ENCODE measurements at regions not wholly inside any gene's neighbourhood (a gene's known extent, or its start where the extent isn't known, plus 50 kb on each side); places are given as distances from the start of the nearest gene placed in this dataset.

DNA sequence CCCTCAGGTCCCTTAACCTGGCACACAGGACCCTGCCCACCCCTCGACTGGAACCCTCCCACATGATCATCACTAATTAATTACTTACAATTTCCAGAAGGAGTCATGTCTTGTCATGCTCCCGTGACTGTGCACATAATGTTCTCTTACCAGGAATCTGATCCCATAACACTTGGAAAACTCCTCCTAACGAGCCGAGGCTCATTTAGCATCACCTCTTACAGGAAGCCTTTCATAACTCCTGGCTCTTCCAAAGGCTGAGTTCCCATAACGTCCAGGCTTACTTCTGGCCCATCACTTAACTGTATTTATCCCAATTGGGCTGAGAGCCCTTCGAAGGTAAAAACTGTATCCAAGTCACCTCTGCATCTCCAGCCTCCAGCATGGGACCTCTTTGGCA, 147.9 kb upstream of the JUN start:
- Mint-ChIP-seq H3K36me3 (ENCODE audit: low read depth) (no peaks in the 10 kb centered on the region), H3K9me3 (no peaks in the 10 kb centered on the region), H3K27ac (peak overlapping the region; percentile 2), H3K27me3 (peaks cover 7% of the 10 kb centered on the region), H3K4me3 (no peak overlapping the region), H3K4me1 (ENCODE audit: low read depth) (peaks cover 60% of the 10 kb centered on the region)
- intact Hi-C loops (cut with micrococcal nuclease): no loop called here

DNA sequence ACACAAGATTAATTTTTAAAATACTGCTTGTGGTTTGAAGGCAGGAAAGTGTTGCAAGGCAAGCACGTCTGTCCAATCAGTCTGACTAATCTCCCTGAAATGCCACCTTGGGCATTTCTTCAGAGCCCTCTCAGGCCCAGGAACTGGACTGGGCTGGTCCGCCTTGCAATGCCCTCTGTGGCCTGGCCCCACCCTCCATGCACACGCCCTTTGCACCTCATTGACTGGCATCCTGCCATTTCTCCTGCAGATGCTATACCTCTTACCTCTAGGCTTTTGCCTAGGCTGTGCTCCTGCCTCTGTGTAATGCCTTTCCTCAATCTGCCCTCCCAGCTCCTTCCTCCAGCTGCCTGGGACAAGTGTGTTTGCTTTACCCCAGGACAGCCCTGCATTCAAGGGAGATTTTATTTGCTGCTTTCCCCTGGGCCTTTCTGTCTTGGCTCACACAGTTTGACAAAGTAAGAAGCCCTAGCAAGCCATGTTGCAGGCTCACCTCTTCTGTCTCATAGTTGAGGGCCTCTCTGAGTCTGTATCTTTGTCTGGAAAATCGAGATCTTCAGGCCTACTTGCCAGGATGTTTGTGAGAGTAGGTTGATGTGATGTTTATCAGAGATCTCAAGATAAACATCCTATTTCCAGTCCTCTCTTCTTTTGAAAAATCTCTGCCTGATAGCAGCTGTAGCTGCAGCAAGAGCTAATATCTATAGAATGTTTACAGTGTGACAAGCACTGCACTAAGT, 149.2 kb upstream of the JUN start:
- Mint-ChIP-seq H3K4me1 (ENCODE audit: low read depth) (peaks cover 57% of the 10 kb centered on the region), H3K27ac (no peak overlapping the region), H3K27me3 (peaks cover 7% of the 10 kb centered on the region), H3K9me3 (no peaks in the 10 kb centered on the region), H3K36me3 (ENCODE audit: low read depth) (no peaks in the 10 kb centered on the region), H3K4me3 (no peak overlapping the region)
- intact Hi-C loops (cut with micrococcal nuclease): no loop called here

DNA sequence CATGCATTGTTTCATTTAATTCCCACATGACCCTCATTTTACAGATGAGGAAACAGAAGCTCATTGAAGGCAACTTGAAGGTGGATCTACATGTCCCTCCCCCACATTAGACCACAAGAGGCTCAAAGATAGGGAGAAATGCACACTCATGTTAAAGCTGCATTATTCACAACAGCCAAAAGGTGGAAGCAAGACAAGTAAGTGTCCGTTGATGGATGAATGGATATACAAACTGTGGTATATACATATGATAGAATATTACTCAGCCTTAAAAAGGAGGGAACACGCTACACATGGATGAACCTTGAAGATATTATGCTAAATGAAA, 149.7 kb upstream of the JUN start:
- Mint-ChIP-seq H3K27ac (no peak overlapping the region), H3K4me3 (no peak overlapping the region), H3K27me3 (peaks cover 10% of the 10 kb centered on the region), H3K4me1 (ENCODE audit: low read depth) (peaks cover 60% of the 10 kb centered on the region), H3K36me3 (ENCODE audit: low read depth) (no peaks in the 10 kb centered on the region), H3K9me3 (no peaks in the 10 kb centered on the region)
- intact Hi-C loops (cut with micrococcal nuclease): no loop called here

DNA sequence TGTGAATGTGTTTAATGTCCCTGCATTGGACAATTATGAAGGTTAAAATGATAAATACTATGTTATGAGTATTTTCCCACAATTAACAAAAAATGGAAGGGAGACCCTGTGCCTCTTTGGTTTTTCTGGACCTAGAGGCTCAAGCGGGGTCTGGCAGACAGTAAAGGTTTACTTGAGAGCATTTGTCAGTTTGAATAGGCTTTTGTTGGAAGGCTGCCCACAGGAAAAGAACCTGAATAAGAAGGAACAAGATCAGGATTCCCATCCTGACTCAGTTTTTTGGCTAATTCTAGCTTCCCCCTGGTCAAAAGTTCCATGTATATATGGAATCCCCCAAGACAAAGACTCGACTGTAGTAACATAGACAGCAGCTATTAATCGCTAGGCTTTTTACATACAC, 150.9 kb upstream of the JUN start:
- Mint-ChIP-seq H3K4me1 (ENCODE audit: low read depth) (peaks cover 52% of the 10 kb centered on the region), H3K4me3 (no peak overlapping the region), H3K9me3 (no peaks in the 10 kb centered on the region), H3K27ac (no peak overlapping the region), H3K27me3 (peaks cover 7% of the 10 kb centered on the region), H3K36me3 (ENCODE audit: low read depth) (no peaks in the 10 kb centered on the region)
- intact Hi-C loops (cut with micrococcal nuclease): no loop called here

DNA sequence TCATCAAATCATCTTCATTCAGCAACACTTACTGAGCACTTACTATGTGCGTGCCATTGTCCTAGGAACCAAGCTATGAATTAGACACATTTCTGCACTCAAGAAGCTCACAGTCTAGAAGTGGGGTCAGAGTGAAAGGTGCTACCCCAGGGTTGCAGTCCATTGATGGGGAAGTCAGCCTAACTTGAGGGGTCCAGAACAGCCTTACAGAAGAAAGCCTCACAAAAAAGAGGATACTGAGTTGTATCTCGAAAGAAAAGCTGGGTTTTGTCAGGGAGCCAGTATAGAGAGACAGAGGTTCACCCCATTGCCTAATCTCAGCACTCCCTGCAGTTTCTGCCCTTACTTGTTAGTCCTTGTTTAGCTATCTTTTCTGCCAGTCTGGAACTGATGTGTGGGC, 153.1 kb upstream of the JUN start:
- no peak overlapping the region for H3K4me3 Mint-ChIP-seq
- H3K36me3 Mint-ChIP-seq (ENCODE audit: low read depth): no peaks in the 10 kb centered on the region
- peaks cover 47% of the 10 kb centered on the region for H3K4me1 Mint-ChIP-seq (ENCODE audit: low read depth)

DNA sequence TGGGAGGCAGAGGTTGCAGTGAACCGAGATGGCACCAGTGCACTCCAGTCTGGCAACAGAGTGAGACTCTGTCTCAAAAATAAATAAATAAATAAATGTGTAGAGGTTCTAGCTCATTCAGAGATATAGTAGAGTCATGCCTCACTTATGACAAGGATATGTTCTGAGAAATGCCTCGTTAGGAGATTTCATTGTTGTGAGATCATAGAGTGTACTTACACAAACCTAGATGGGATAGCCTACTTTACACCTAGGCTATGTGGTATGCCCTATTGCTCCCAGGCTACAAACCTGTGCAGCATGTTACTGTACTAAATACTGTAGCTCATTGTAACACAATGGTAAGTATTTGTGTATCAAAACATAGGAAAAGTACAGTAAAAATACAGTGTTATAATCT, 155.3 kb upstream of the JUN start:
- Mint-ChIP-seq H3K4me3 (no peak overlapping the region), H3K9me3 (no peaks in the 10 kb centered on the region), H3K4me1 (ENCODE audit: low read depth) (peaks cover 38% of the 10 kb centered on the region)

More for the DNA sequence above, 153.1 kb upstream of the JUN start:
- no peak overlapping the region for H3K27ac Mint-ChIP-seq
- no peaks in the 10 kb centered on the region for H3K9me3 Mint-ChIP-seq
- H3K27me3 Mint-ChIP-seq: peaks cover 13% of the 10 kb centered on the region
- intact Hi-C loops (cut with micrococcal nuclease): no loop called here

DNA sequence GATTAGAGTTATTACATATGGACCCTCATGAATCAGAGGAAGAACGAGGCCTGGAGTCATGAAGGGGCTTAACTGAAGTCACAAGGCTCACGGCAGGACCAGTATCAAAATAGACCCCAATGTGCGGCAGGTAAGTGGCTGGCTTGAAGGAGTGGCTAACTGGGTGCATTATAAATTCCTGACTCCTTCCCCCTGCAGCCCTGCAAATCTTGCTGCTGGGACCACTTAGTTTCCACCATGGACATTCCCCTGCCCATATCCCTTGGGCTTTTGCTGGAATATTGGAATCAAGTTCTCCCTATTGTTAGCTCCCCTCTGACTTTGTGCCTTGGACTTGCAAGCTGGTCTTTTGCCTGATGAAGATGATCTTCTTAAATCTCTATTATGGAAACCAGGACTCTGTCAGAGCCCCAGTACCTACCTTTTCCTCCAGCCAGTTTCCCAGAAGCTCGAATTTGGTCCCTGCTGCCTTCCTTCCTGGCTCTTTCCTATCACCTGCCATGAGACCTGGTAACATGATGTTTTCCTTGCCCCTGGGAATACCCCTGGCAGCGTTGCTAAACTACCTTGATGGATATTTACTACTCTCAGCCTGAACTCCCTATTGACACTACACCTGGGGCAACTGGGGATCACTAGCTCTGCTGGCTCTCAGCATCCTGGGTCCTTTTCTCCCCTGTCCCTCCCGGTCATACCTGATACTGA, 156.0 kb upstream of the JUN start:
- no peaks in the 10 kb centered on the region for H3K36me3 Mint-ChIP-seq (ENCODE audit: low read depth)
- H3K4me1 Mint-ChIP-seq (ENCODE audit: low read depth): peaks cover 45% of the 10 kb centered on the region
- intact Hi-C loops (cut with micrococcal nuclease): no loop called here
- no peak overlapping the region for H3K27ac Mint-ChIP-seq
- H3K4me3 Mint-ChIP-seq: no peak overlapping the region
- H3K27me3 Mint-ChIP-seq: peaks cover 19% of the 10 kb centered on the region
- H3K9me3 Mint-ChIP-seq: no peaks in the 10 kb centered on the region

More for the DNA sequence above, 155.3 kb upstream of the JUN start:
- H3K36me3 Mint-ChIP-seq (ENCODE audit: low read depth): no peaks in the 10 kb centered on the region
- H3K27ac Mint-ChIP-seq: no peak overlapping the region
- intact Hi-C loops (cut with micrococcal nuclease): no loop called here
- H3K27me3 Mint-ChIP-seq: peaks cover 19% of the 10 kb centered on the region

DNA sequence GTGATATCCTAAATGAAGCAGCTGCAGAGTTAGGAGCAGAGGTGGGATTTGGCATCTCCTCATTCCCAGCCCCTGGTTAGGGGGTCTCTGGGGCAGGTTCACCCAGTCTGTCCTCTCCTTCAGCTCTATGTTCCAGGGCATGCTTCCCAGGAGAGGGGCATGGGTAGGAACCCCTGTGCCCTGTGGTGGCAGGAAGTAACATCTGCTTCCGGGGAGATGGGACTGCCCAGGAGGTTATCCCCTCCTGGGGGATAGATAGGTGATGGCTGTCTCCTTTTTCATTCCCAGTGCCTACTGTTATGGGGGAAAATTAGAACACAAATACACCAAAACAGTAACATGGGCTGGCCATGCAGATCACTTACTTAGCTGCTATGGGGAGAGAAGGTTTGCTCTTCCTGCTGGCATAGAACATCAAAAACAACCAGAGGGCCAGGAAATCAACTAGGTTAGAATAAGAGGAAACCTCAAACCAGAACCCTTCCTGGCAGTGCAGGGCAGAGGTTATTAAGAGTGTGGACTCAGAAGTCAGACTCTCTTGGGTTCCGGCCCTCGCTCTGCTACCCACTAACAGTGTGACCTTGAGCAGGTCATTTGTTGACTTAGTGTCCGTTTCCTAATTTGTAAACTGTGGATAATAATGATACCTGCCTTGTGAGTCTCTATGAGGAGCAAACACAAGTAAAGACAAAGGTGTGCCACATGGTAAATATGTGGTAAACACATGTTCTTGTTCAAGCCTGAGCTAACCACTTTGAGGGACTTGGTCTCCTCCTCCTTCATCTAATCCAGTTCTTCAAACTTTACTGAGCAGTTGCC, 157.8 kb upstream of the JUN start:
- peaks cover 8% of the 10 kb centered on the region for H3K9me3 Mint-ChIP-seq
- peaks cover 37% of the 10 kb centered on the region for H3K4me1 Mint-ChIP-seq (ENCODE audit: low read depth)
- intact Hi-C loops (cut with micrococcal nuclease): no loop called here
- no peaks in the 10 kb centered on the region for H3K36me3 Mint-ChIP-seq (ENCODE audit: low read depth)
- H3K27me3 Mint-ChIP-seq: peaks cover 22% of the 10 kb centered on the region
- no peak overlapping the region for H3K27ac Mint-ChIP-seq
- no peak overlapping the region for H3K4me3 Mint-ChIP-seq

DNA sequence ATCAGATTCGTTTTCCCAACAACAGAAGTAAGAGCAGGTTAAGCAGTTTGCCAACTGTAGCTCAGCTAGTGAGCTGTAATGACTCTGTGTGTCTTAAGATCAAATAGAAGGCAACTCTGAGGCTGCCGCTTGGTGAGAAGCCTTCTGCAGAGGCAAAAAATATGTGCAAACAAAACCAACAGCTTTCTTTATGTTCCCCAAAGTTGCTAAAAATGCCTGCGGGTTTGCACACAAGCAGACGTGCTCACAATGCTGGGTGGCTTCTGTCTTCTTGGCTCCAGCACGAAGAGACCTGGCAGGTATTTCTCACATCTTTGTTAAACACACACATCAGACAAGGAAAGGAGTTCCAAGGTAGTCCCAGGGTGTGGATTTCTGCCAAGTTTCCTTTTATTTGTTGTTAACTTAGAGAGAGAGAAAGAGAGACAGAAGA, 158.9 kb upstream of the JUN start:
- intact Hi-C loops (cut with micrococcal nuclease): no loop called here
- Mint-ChIP-seq H3K4me3 (no peak overlapping the region), H3K27ac (no peak overlapping the region), H3K27me3 (peaks cover 22% of the 10 kb centered on the region), H3K4me1 (ENCODE audit: low read depth) (peaks cover 36% of the 10 kb centered on the region), H3K36me3 (ENCODE audit: low read depth) (no peaks in the 10 kb centered on the region), H3K9me3 (peaks cover 8% of the 10 kb centered on the region)

DNA sequence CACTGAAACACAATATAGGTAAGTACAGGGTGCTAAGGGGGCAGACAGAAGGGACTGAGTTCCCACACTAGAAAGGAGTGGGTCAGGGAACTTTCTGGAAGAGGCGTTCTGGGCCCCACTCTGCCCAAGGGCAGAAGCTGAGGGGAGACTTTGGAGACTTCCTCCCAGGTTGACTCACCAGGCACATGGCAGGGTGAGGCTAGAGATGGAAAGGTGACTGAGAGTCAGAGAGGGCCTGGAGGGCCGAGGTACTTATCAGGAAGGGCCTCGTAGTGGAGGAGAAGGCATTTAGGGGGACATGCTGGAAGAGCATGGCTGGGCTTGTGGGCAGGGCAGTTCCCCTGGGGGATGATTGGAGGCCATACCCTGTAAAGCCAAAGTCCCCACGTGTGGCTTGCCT, 159.9 kb upstream of the JUN start:
- Mint-ChIP-seq H3K36me3 (ENCODE audit: low read depth) (no peaks in the 10 kb centered on the region), H3K4me3 (no peak overlapping the region), H3K4me1 (ENCODE audit: low read depth) (peaks cover 39% of the 10 kb centered on the region), H3K27me3 (peaks cover 16% of the 10 kb centered on the region), H3K27ac (peak overlapping the region; percentile 33), H3K9me3 (peaks cover 8% of the 10 kb centered on the region)
- intact Hi-C loops (cut with micrococcal nuclease): no loop called here

DNA sequence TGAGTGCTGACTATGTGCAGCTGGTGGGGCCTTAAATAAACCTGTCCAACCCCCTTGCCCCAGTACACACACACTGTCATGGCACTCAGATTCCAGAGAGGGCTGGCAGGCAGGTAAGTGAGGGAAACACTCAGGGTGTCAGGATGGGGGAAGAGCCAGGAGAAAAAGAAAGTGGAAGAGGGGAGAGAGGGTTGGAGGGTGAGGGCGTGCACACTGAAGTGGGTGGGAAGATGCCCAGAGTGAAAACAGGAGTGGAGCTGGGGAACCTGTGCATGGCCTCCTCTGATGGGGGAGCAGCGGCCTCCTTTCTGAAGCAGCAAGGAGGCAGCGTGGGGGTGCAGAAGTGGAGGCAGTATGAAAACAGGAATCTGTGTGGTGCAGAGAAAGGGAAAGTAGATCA, 160.6 kb upstream of the JUN start:
- Mint-ChIP-seq H3K4me1 (ENCODE audit: low read depth) (peaks cover 45% of the 10 kb centered on the region), H3K36me3 (ENCODE audit: low read depth) (no peaks in the 10 kb centered on the region), H3K4me3 (no peak overlapping the region), H3K27ac (no peak overlapping the region), H3K27me3 (peaks cover 16% of the 10 kb centered on the region), H3K9me3 (peaks cover 8% of the 10 kb centered on the region)
- intact Hi-C loops (cut with micrococcal nuclease): no loop called here

DNA sequence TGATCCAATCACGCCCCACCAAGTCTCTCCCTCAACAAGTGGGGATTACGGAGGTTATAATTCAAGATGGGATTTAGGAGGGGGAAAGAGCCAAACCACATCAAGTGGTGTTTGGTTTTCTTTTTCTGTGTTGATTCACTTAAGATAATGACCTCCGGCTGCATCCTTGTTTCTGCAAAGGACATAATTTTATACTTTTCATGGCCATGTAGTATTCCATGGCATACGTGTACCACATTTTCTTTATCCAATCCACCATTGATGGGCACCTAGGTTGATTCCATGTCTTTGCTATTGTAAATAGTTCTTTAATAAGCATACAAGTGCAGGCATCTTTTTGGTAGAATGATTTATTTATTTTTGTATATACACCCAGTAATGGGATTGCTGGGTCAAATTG, 162.5 kb upstream of the JUN start:
- no peak overlapping the region for H3K27ac Mint-ChIP-seq
- peaks cover 45% of the 10 kb centered on the region for H3K4me1 Mint-ChIP-seq (ENCODE audit: low read depth)
- H3K27me3 Mint-ChIP-seq: peaks cover 9% of the 10 kb centered on the region
- no peak overlapping the region for H3K4me3 Mint-ChIP-seq
- no peaks in the 10 kb centered on the region for H3K36me3 Mint-ChIP-seq (ENCODE audit: low read depth)
- peaks cover 8% of the 10 kb centered on the region for H3K9me3 Mint-ChIP-seq
- intact Hi-C loops (cut with micrococcal nuclease): no loop called here

DNA sequence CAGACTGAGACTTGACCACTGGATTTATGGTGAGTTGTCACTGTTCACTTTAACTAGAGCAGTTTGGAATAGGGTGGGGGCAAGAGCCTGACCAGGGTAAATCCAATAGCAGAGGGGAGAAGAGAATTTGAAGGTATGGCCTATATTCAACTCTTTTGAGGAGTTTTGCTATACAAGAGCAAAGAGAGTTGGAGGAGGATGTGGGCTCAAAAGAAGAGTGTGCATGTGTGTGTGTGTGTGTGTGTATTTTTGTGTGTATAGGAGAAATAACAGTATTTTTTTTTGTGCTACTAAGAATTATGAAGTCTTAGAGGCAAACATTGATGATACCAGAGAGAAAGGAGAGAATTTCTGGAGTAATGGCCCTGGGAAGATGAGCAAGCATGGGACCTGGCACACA, 164.8 kb upstream of the JUN start:
- Mint-ChIP-seq H3K4me1 (ENCODE audit: low read depth) (peaks cover 49% of the 10 kb centered on the region), H3K9me3 (peaks cover 15% of the 10 kb centered on the region), H3K27ac (peak overlapping the region; percentile 72), H3K4me3 (no peak overlapping the region), H3K27me3 (peaks cover 5% of the 10 kb centered on the region), H3K36me3 (ENCODE audit: low read depth) (no peaks in the 10 kb centered on the region)
- intact Hi-C loops (cut with micrococcal nuclease): no loop called here

DNA sequence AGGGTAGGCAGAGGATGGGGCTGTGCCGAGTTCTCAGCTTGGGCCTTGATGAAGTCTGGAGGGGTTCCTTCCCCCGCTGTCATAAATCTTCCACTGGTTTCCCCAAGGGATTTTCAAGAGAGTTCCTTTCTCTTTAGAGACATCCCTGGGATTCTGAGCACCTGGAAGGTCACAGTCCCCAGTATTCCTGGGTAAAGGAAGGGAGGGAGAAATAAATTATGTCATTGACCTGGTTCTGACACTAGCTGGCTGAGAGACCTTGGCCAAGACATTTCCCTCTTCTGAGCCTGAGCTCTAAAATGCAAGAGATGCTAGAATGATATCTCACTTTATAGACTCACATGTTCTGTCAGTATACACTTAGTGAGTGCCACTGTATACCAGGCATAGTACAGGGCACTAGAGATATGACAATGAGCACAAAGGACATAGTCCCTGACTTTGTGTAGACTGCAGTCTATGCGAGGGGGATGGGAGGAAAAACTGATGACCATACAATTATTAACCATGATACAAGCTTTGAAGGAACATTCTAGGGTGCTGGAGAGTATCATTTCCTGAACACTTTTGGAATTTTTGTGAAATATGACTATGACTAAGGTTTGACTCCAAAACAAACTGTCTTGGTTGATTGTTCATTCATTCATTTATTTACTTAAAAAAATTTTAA, 165.8 kb upstream of the JUN start:
- H3K27ac Mint-ChIP-seq: peak overlapping the region; percentile 72
- intact Hi-C loops (cut with micrococcal nuclease): no loop called here

More for the DNA sequence above, 165.8 kb upstream of the JUN start:
- peaks cover 15% of the 10 kb centered on the region for H3K9me3 Mint-ChIP-seq
- H3K4me3 Mint-ChIP-seq: no peak overlapping the region
- H3K4me1 Mint-ChIP-seq (ENCODE audit: low read depth): peaks cover 50% of the 10 kb centered on the region
- H3K27me3 Mint-ChIP-seq: peaks cover 3% of the 10 kb centered on the region
- H3K36me3 Mint-ChIP-seq (ENCODE audit: low read depth): no peaks in the 10 kb centered on the region

All from dendritic cell treated with granulocyte-macrophage colony-stimulating factor and Interleukin-4, amounts not matched to agents 40 ng/mL and 50 ng/mL, for 4 days (primary cell).